GM12865 (cell line): ENCODE measurements at regions not wholly inside any gene's neighbourhood (a gene's known extent, or its start where the extent isn't known, plus 50 kb on each side); places are given as distances from the start of the nearest gene placed in this dataset.
A peak's percentile ranks its signal among the peaks of the same experiment; 100 is the strongest.

Experiments used
- DNase-seq: peaks from one replicate; pipeline ENCODE4 v3.0.0; 2010; ENCODE audit warnings: low read depth
- H3K4me3 ChIP-seq: 2 replicates; pipeline ENCODE4 v1.5.1; 2011; ENCODE audit warnings: mild to moderate bottlenecking, low read depth, low read length, control low read depth
- CTCF ChIP-seq: IDR thresholded peaks from 2 replicates; pipeline ENCODE4 v1.5.1; 2011; ENCODE audit warnings: low read length, control low read depth, low read depth, inconsistent platforms; ENCODE audit not compliant: insufficient read depth; ENCODE audit errors: missing control alignments

GRCh38 chr10:110358869-110359629 lies 54.3 kb upstream of the SMNDC1 start:
- DNase-seq = no peak
- no peak for TF ChIP-seq CTCF
- no peak overlapping the region for H3K4me3 ChIP-seq

GRCh38 chr10:110360857-110361474 lies 56.2 kb upstream of the SMNDC1 start:
- DNase-seq = no peak
- no peak for TF ChIP-seq CTCF
- no peak overlapping the region for H3K4me3 ChIP-seq

- H3K4me3 ChIP-seq = no peak overlapping the region
- DNase-seq = peak; percentile 50
- no peak for TF ChIP-seq CTCF
Observed at GRCh38 chr10:110361800-110362456, 57.2 kb upstream of the SMNDC1 start.

GRCh38 chr10:110363572-110364411 lies 59.1 kb upstream of the SMNDC1 start:
- DNase-seq = no peak
- no peak for TF ChIP-seq CTCF
- no peak overlapping the region for H3K4me3 ChIP-seq

- H3K4me3 ChIP-seq = no peak overlapping the region
- TF ChIP-seq CTCF = no peak
- DNase-seq = no peak
Observed at GRCh38 chr10:110364531-110364937, 59.8 kb upstream of the SMNDC1 start.

- H3K4me3 ChIP-seq = no peak overlapping the region
- DNase-seq = no peak
- no peak for TF ChIP-seq CTCF
Observed at GRCh38 chr10:110365356-110366143, 60.8 kb upstream of the SMNDC1 start.
